ENCODE measurements at regions not wholly inside any gene's neighbourhood (a gene's known extent, or its start where the extent isn't known, plus 50 kb on each side); places are given as distances from the start of the nearest gene placed in this dataset.

DNA sequence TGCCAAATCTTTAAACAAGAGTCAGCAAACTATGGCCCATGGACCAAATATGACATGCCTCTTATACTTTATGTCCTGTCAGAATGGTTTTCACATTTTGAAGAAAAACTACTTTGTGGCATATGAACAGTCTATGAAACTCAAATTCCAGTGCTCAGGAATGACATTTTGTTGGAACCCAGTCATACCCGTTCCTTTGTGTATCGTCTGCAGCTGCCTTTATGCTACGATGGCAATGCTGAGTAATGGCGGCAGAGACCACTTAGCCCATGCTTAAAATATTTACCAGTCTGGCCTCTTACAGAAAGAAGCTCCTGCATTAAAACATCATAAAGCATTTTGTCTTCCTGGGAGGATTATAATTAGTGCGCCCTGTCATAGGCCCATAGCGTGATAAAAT is 140.5 kb upstream of the FHL2 start:
- Histone ChIP-seq H3K36me3 (ENCODE audit: insufficient read depth, low read length) (no peaks in the 10 kb centered on the region), H3K9ac (ENCODE audit: low read length) (no peak overlapping the region), H3K4me2 (ENCODE audit: low read length) (no peak overlapping the region), H3K9me3 (ENCODE audit: low read length) (no peaks in the 10 kb centered on the region), H4K20me1 (ENCODE audit: insufficient read depth) (no peaks in the 10 kb centered on the region), H3K9me2 (ENCODE audit: insufficient read depth, low read length) (no peaks in the 10 kb centered on the region), H3K27me3 (ENCODE audit: insufficient read depth, low read depth, low read length) (no peaks in the 10 kb centered on the region), H3K79me2 (replicated peaks; ENCODE audit: insufficient read depth, low read length) (no peaks in the 10 kb centered on the region), H3K27ac (ENCODE audit: low read length) (no peak overlapping the region), H2AFZ (ENCODE audit: low read depth, low read length) (no peak overlapping the region), H3F3A (ENCODE audit: insufficient read depth, low read length, poor library complexity, severe bottlenecking) (no peaks in the 10 kb centered on the region), H3K4me3 (ENCODE audit: low read length) (no peak overlapping the region)
- TF ChIP-seq RAD21 (conservative IDR thresholded peaks at IDR 0.05): no peak
- no peak for TF ChIP-seq MXI1 (conservative IDR thresholded peaks at IDR 0.05; ENCODE audit: poor library complexity, severe bottlenecking)
- TF ChIP-seq POLR2AphosphoS5 (IDR thresholded peaks at IDR 0.05): no peak
- no peak for TF ChIP-seq REST (IDR thresholded peaks at IDR 0.05; ENCODE audit: borderline replicate concordance)

- Histone ChIP-seq H3K27me3 (ENCODE audit: insufficient read depth, low read depth, low read length) (no peaks in the 10 kb centered on the region), H3K4me3 (ENCODE audit: low read length) (no peak overlapping the region), H3K79me2 (replicated peaks; ENCODE audit: insufficient read depth, low read length) (no peaks in the 10 kb centered on the region), H3K9me2 (ENCODE audit: insufficient read depth, low read length) (no peaks in the 10 kb centered on the region), H3K4me2 (ENCODE audit: low read length) (no peak overlapping the region), H3K9me3 (ENCODE audit: low read length) (no peaks in the 10 kb centered on the region), H3K27ac (ENCODE audit: low read length) (no peak overlapping the region), H3K9ac (ENCODE audit: low read length) (no peak overlapping the region), H3F3A (ENCODE audit: insufficient read depth, low read length, poor library complexity, severe bottlenecking) (no peaks in the 10 kb centered on the region), H3K36me3 (ENCODE audit: insufficient read depth, low read length) (no peaks in the 10 kb centered on the region), H4K20me1 (ENCODE audit: insufficient read depth) (no peaks in the 10 kb centered on the region), H2AFZ (ENCODE audit: low read depth, low read length) (no peak overlapping the region)
- TF ChIP-seq SMC3 (conservative IDR thresholded peaks at IDR 0.05; ENCODE audit: poor library complexity): no peak
- TF ChIP-seq, protein P1, sequence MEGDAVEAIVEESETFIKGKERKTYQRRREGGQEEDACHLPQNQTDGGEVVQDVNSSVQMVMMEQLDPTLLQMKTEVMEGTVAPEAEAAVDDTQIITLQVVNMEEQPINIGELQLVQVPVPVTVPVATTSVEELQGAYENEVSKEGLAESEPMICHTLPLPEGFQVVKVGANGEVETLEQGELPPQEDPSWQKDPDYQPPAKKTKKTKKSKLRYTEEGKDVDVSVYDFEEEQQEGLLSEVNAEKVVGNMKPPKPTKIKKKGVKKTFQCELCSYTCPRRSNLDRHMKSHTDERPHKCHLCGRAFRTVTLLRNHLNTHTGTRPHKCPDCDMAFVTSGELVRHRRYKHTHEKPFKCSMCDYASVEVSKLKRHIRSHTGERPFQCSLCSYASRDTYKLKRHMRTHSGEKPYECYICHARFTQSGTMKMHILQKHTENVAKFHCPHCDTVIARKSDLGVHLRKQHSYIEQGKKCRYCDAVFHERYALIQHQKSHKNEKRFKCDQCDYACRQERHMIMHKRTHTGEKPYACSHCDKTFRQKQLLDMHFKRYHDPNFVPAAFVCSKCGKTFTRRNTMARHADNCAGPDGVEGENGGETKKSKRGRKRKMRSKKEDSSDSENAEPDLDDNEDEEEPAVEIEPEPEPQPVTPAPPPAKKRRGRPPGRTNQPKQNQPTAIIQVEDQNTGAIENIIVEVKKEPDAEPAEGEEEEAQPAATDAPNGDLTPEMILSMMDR (IDR thresholded peaks at IDR 0.05; ENCODE audit: poor library complexity, severe bottlenecking): no peak
- no peak for TF ChIP-seq POLR2AphosphoS5 (IDR thresholded peaks at IDR 0.05)
- no peak for TF ChIP-seq TAF1 (IDR thresholded peaks at IDR 0.05; ENCODE audit: low read depth)
- no peak for TF ChIP-seq RAD21 (conservative IDR thresholded peaks at IDR 0.05)
- TF ChIP-seq EP300 (conservative IDR thresholded peaks at IDR 0.05; ENCODE audit: poor library complexity, severe bottlenecking): no peak
- TF ChIP-seq REST (IDR thresholded peaks at IDR 0.05; ENCODE audit: borderline replicate concordance): no peak
- no peak for TF ChIP-seq EZH2 (IDR thresholded peaks at IDR 0.05; ENCODE audit: borderline replicate concordance, insufficient read depth, low read length, poor library complexity, severe bottlenecking)
Observed at GRCh38 chr2:105538840-105539239, 140.0 kb upstream of the FHL2 start.
